Naive thymus-derived CD4-positive, alpha-beta T cell (primary cell): ENCODE measurements at regions not wholly inside any gene's neighbourhood (a gene's known extent, or its start where the extent isn't known, plus 50 kb on each side); places are given as distances from the start of the nearest gene placed in this dataset.
A peak's percentile ranks its signal among the peaks of the same experiment; 100 is the strongest.

ENCODE experiments used
- ATAC-seq: fragments of 150-1000 bp; cut with Tn5 transposase; 2 replicates; pipeline ENCODE4 v1.10.0; 2021; ENCODE audit warnings: mild to moderate bottlenecking, moderate library complexity
- CTCF ChIA-PET: fragments of 350-600 bp; sonication (Branson Sonifier 250); formaldehyde crosslinking; loops from one replicate; lab custom pipeline; 2021; ENCODE audit warnings: antibody characterized with exemption; lab: Charles Lee
- POLR2A ChIA-PET: fragments of 350-600 bp; sonication (Branson Sonifier 250); formaldehyde crosslinking; loops from one replicate; lab custom pipeline; 2021; ENCODE audit warnings: antibody characterized with exemption, inconsistent platforms; lab: Charles Lee
- DNase-seq, 9 donors: peaks; one replicate each; pipeline versions ENCODE4 v3.0.0 to v3.0.0-alpha.2; 2020 to 2022; ENCODE audit warnings: mixed read lengths in 1 of 9
- H3K27ac ChIP-seq: one replicate; pipeline ENCODE4 v1.7.0; 2013; ENCODE audit warnings: mild to moderate bottlenecking, low read depth, low read length, moderate library complexity
- H3K27me3 ChIP-seq, 2 donors: one replicate each; pipeline ENCODE4 v1.7.0; 2013; ENCODE audit warnings: low read length in 2 of 2, mild to moderate bottlenecking in 2 of 2, moderate library complexity in 2 of 2; ENCODE audit not compliant: control insufficient read depth in 2 of 2, insufficient read depth in 2 of 2
- H3K36me3 ChIP-seq, 3 experiments: 1 replicate in 2 of 3; 2 replicates in 1 of 3; pipeline ENCODE4 v1.7.0; 2013; ENCODE audit warnings: low read length in 3 of 3, mild to moderate bottlenecking in 3 of 3, moderate library complexity in 1 of 3; ENCODE audit not compliant: insufficient read depth in 3 of 3, control insufficient read depth in 2 of 3
- H3K4me1 ChIP-seq, 2 donors: one replicate each; pipeline ENCODE4 v1.7.0; 2013; ENCODE audit warnings: low read length in 2 of 2, mild to moderate bottlenecking in 2 of 2, moderate library complexity in 1 of 2; ENCODE audit not compliant: control insufficient read depth in 2 of 2, insufficient read depth in 2 of 2
- H3K4me3 ChIP-seq: 2 replicates; pipeline ENCODE4 v1.7.0; 2013; ENCODE audit warnings: mild to moderate bottlenecking, low read length
- H3K9me3 ChIP-seq, 3 experiments: 1 replicate in 2 of 3; 2 replicates in 1 of 3; pipeline ENCODE4 v1.7.0; 2013; ENCODE audit warnings: low read length in 3 of 3; ENCODE audit not compliant: control insufficient read depth in 2 of 3
- H3K27ac Mint-ChIP-seq, 9 donors: one replicate each; pipeline ENCODE4 v1.8.0; 2020 to 2022; ENCODE audit warnings: mixed read lengths in 9 of 9, mild to moderate bottlenecking in 8 of 9, moderate library complexity in 5 of 9, inconsistent platforms in 2 of 9
- H3K27me3 Mint-ChIP-seq, 5 donors: one replicate each; pipeline ENCODE4 v1.8.0; 2021 to 2022; ENCODE audit warnings: mixed read lengths in 5 of 5, mild to moderate bottlenecking in 1 of 5
- H3K36me3 Mint-ChIP-seq, 5 donors: one replicate each; pipeline ENCODE4 v1.8.0; 2020 to 2022; ENCODE audit warnings: mixed read lengths in 5 of 5, mild to moderate bottlenecking in 3 of 5, inconsistent platforms in 1 of 5
- H3K4me1 Mint-ChIP-seq, 7 donors: one replicate each; pipeline ENCODE4 v1.8.0; 2020 to 2022; ENCODE audit warnings: mixed read lengths in 7 of 7, mild to moderate bottlenecking in 3 of 7, inconsistent platforms in 1 of 7
- H3K4me3 Mint-ChIP-seq, 10 donors: one replicate each; pipeline ENCODE4 v1.8.0; 2020 to 2022; ENCODE audit warnings: mild to moderate bottlenecking in 10 of 10, mixed read lengths in 10 of 10, moderate library complexity in 6 of 10, inconsistent platforms in 2 of 10
- H3K9me3 Mint-ChIP-seq, 11 donors: one replicate each; pipeline ENCODE4 v1.8.0; 2020 to 2022; ENCODE audit warnings: mixed read lengths in 11 of 11, mild to moderate bottlenecking in 4 of 11, inconsistent platforms in 1 of 11, moderate library complexity in 1 of 11
- intact Hi-C, 2 donors: fragments of 100-400 bp; cut with micrococcal nuclease; formaldehyde crosslinking; loops; one replicate each; pipeline ENCODE4 v1.15.1; 2023

DNA sequence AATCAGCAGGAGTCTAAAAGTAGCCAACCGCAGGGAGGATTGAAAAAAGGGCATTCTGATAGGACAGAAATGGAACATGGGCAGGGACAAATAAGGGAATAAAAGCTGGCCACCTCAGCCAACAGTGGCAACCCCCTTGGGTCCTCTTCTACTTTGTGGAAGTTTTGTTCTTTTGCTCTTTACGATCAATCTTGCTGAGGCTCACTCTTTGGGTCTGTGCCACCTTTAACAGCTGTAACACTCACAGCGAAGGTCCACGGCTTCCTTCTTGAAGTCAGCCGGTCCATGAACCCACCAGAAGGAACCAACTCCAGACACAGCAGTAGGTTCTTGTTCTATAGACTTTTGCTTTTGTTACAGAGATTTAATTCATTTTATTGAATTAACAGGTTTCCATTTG, 285.4 kb upstream of the CDH20 start:
- no peaks in the 10 kb centered on the region for H3K27me3 ChIP-seq
- no peaks in the 10 kb centered on the region for H3K9me3 ChIP-seq
- DNase-seq (no peak), ATAC-seq (no peak)
- intact Hi-C loops, result no loop called here
- no peak overlapping the region for H3K4me3 ChIP-seq
- peak overlapping the region in 1 of 9 donors; percentile 14 for H3K27ac Mint-ChIP-seq
- no peak overlapping the region for H3K4me3 Mint-ChIP-seq
- no peaks in the 10 kb centered on the region for H3K27me3 Mint-ChIP-seq
- ChIA-PET CTCF (no interaction called here), POLR2A (no interaction called here)
- no peaks in the 10 kb centered on the region for H3K36me3 ChIP-seq
- no peaks in the 10 kb centered on the region for H3K36me3 Mint-ChIP-seq
- H3K4me1 ChIP-seq, result no peaks in the 10 kb centered on the region
- no peaks in the 10 kb centered on the region for H3K4me1 Mint-ChIP-seq
- peaks cover 2 to 18% (median 8%) of the 10 kb centered on the region in 11 donors for H3K9me3 Mint-ChIP-seq
- H3K27ac ChIP-seq, result no peak overlapping the region

DNA sequence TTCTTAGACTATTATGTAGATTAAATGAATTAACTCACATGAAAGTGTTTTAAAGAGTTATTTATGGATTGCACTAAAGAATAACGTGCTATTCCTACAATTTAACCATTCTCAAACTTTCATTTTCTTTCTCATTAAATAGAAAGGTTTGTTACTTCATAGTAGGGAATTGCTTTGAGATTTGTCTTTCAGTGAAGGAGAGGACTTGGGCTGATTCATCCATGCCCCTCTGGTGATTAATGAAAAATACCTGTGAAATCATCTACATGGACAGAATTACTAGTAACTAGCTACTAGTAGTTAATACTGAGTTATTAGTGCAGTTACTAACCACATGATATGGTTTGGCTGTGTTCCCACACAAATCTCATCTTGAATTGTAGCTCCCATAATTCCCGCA, 275.8 kb upstream of the CDH20 start:
- Mint-ChIP-seq H3K4me3 (no peak overlapping the region), H3K27ac (no peak overlapping the region), H3K4me1 (no peaks in the 10 kb centered on the region), H3K36me3 (no peaks in the 10 kb centered on the region), H3K9me3 (peaks cover 0 to 19% (median 5%) of the 10 kb centered on the region in 11 donors), H3K27me3 (no peaks in the 10 kb centered on the region)
- Histone ChIP-seq H3K27me3 (no peaks in the 10 kb centered on the region), H3K9me3 (no peaks in the 10 kb centered on the region), H3K36me3 (no peaks in the 10 kb centered on the region), H3K27ac (no peak overlapping the region), H3K4me1 (no peaks in the 10 kb centered on the region), H3K4me3 (no peak overlapping the region)
- CTCF ChIA-PET, result no interaction called here
- intact Hi-C loops, result no loop called here
- POLR2A ChIA-PET, result no interaction called here
- DNase-seq (no peak), ATAC-seq (no peak)

DNA sequence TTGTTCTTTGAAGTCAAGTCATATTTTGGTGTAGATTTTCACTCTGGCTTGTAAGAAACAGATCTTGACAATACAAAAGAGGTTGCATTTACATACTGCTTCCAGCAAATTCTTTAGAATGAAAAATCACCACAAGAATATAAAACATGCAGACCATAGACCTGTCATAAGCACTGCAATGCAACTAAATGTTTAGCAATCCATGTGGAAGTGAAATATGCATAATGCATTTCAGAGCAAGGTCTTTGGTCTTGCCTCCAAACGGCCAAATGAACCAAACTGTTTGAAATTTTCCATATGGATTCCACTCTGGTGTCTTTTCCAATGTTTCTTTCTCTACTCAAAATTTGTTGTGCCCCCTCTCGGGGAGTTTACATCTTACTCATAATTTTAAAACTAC, 271.0 kb upstream of the CDH20 start:
- intact Hi-C loops, result no loop called here
- H3K9me3 ChIP-seq, result no peaks in the 10 kb centered on the region
- H3K36me3 Mint-ChIP-seq, result no peaks in the 10 kb centered on the region
- ChIA-PET POLR2A (no interaction called here), CTCF (no interaction called here)
- peaks cover 0 to 11% (median 0%) of the 10 kb centered on the region in 11 donors for H3K9me3 Mint-ChIP-seq
- H3K4me3 ChIP-seq, result no peak overlapping the region
- no peaks in the 10 kb centered on the region for H3K36me3 ChIP-seq
- no peaks in the 10 kb centered on the region for H3K4me1 ChIP-seq
- H3K4me3 Mint-ChIP-seq, result no peak overlapping the region
- no peaks in the 10 kb centered on the region for H3K27me3 Mint-ChIP-seq
- H3K4me1 Mint-ChIP-seq, result no peaks in the 10 kb centered on the region
- no peak for DNase-seq
- no peaks in the 10 kb centered on the region for H3K27me3 ChIP-seq
- no peak overlapping the region for H3K27ac Mint-ChIP-seq
- H3K27ac ChIP-seq, result no peak overlapping the region
- ATAC-seq, result no peak

DNA sequence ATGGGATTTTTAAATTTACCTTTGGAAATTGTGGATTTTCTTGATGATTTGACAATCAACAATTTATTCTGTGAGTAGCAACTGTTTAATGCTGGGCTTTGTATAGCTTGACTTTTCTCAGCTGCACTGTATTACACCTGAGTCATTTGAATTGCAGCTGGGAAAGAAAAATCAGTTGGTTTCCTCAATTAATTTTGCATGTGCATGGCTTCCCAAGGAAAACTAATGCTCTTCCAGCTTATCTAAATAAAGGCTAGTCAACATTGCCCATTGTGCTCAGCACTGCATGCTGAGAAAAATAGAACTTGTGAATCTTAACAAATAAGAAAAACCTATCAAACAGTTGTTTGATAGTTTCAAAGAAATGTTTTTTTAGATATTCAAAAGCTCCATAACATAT, 268.3 kb upstream of the CDH20 start:
- Mint-ChIP-seq H3K9me3 (peaks cover 0 to 5% (median 0%) of the 10 kb centered on the region in 11 donors), H3K4me1 (no peaks in the 10 kb centered on the region), H3K36me3 (no peaks in the 10 kb centered on the region), H3K4me3 (no peak overlapping the region), H3K27me3 (no peaks in the 10 kb centered on the region), H3K27ac (no peak overlapping the region)
- ChIA-PET CTCF (no interaction called here), POLR2A (no interaction called here)
- intact Hi-C loops, result no loop called here
- DNase-seq (no peak), ATAC-seq (no peak)
- Histone ChIP-seq H3K27ac (no peak overlapping the region), H3K4me1 (no peaks in the 10 kb centered on the region), H3K9me3 (no peaks in the 10 kb centered on the region), H3K4me3 (no peak overlapping the region), H3K36me3 (no peaks in the 10 kb centered on the region), H3K27me3 (no peaks in the 10 kb centered on the region)

DNA sequence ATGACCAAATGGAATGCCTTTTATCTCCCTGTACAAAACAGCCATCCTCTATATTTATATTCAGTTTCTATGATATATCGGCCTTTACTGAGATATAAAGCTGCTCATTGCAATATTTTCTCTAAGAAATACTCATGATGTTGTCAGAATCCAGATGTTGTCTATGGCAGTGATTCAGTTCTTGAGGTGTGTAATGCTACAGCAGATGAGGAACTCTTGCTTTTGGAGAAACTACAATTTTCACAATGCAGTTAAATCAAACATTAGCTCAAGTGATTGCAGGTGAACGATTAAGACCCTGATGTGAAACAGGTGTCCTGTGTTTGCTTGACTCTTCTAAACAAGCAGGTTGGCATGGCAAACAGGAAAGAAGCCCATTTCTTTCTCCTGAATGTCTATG, 256.2 kb upstream of the CDH20 start:
- H3K27ac Mint-ChIP-seq, result no peak overlapping the region
- Histone ChIP-seq H3K9me3 (no peaks in the 10 kb centered on the region), H3K4me3 (no peak overlapping the region), H3K27me3 (no peaks in the 10 kb centered on the region), H3K27ac (no peak overlapping the region), H3K36me3 (no peaks in the 10 kb centered on the region), H3K4me1 (no peaks in the 10 kb centered on the region)
- H3K27me3 Mint-ChIP-seq, result no peaks in the 10 kb centered on the region
- no peak for DNase-seq
- H3K4me3 Mint-ChIP-seq, result no peak overlapping the region
- ChIA-PET CTCF (no interaction called here), POLR2A (no interaction called here)
- H3K9me3 Mint-ChIP-seq, result peaks cover 0 to 10% (median 4%) of the 10 kb centered on the region in 11 donors
- no peaks in the 10 kb centered on the region for H3K36me3 Mint-ChIP-seq
- intact Hi-C loops, result no loop called here
- no peak for ATAC-seq
- no peaks in the 10 kb centered on the region for H3K4me1 Mint-ChIP-seq

DNA sequence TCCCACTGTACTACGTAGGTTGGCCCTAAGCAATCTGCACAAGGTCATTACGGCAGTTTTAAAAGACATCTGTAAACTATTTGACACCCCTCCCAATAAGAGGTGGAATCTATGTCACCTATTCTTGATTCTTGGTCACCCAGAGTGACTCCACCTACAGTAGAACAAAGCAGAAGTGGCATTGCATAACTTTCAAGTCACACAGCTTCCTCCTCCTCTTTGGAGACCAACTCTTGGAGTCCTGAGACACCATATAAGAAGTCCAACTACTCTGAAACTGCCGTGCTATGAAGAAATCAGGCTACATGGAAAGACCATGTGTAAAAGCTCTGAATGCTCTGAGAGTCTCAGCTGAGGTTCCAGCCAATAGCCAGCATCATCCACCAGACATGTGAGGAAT, 253.5 kb upstream of the CDH20 start:
- H3K4me3 ChIP-seq, result no peak overlapping the region
- peaks cover 0 to 2% (median 0%) of the 10 kb centered on the region in 11 donors for H3K9me3 Mint-ChIP-seq
- H3K27me3 ChIP-seq, result no peaks in the 10 kb centered on the region
- no peaks in the 10 kb centered on the region for H3K4me1 Mint-ChIP-seq
- H3K36me3 ChIP-seq, result no peaks in the 10 kb centered on the region
- no peak overlapping the region for H3K4me3 Mint-ChIP-seq
- H3K9me3 ChIP-seq, result no peaks in the 10 kb centered on the region
- no peaks in the 10 kb centered on the region for H3K4me1 ChIP-seq
- H3K27me3 Mint-ChIP-seq, result no peaks in the 10 kb centered on the region
- no peak overlapping the region for H3K27ac Mint-ChIP-seq
- ATAC-seq, result no peak
- intact Hi-C loops, result no loop called here
- ChIA-PET POLR2A (no interaction called here), CTCF (no interaction called here)
- no peak for DNase-seq
- no peak overlapping the region for H3K27ac ChIP-seq
- H3K36me3 Mint-ChIP-seq, result no peaks in the 10 kb centered on the region

DNA sequence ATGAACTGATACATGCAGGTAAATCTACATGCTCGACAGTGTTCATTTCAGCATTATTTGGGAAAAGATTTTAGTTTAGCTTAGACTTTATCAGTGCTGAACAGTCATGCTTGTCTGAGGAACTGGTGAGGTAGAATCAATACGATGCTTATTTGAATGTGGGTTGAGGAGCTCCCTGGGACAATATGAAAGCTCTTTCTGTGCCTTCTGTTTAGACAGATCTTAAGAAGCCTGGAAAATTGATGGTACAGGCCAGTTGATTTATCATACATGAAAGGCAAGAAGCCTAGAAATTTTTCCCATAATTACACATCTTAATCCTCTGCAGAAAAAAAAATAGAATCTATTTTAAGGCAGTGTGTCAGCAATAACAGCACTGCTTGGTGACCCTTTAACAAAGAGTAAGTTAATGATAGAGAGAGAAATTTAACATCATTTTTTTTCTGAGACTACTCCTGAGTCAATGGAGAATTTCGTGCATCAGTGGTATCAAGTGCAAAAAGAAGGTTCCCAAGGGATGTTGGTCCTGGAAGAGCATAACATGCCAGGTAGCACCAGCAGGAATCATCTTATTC, 252.2 kb upstream of the CDH20 start:
- no peak overlapping the region for H3K27ac Mint-ChIP-seq
- H3K4me3 Mint-ChIP-seq, result no peak overlapping the region
- ChIA-PET CTCF (no interaction called here), POLR2A (no interaction called here)
- DNase-seq (no peak), ATAC-seq (no peak)
- H3K9me3 Mint-ChIP-seq, result peaks cover 0 to 2% (median 0%) of the 10 kb centered on the region in 11 donors
- H3K36me3 Mint-ChIP-seq, result no peaks in the 10 kb centered on the region
- H3K27me3 ChIP-seq, result no peaks in the 10 kb centered on the region
- no peaks in the 10 kb centered on the region for H3K4me1 Mint-ChIP-seq
- intact Hi-C loops, result no loop called here
- H3K27me3 Mint-ChIP-seq, result no peaks in the 10 kb centered on the region
- H3K9me3 ChIP-seq, result no peaks in the 10 kb centered on the region
- H3K36me3 ChIP-seq, result no peaks in the 10 kb centered on the region
- no peaks in the 10 kb centered on the region for H3K4me1 ChIP-seq
- no peak overlapping the region for H3K4me3 ChIP-seq
- no peak overlapping the region for H3K27ac ChIP-seq
